ENCODE measurements at regions not wholly inside any gene's neighbourhood (a gene's known extent, or its start where the extent isn't known, plus 50 kb on each side); places are given as distances from the start of the nearest gene placed in this dataset.

DNA sequence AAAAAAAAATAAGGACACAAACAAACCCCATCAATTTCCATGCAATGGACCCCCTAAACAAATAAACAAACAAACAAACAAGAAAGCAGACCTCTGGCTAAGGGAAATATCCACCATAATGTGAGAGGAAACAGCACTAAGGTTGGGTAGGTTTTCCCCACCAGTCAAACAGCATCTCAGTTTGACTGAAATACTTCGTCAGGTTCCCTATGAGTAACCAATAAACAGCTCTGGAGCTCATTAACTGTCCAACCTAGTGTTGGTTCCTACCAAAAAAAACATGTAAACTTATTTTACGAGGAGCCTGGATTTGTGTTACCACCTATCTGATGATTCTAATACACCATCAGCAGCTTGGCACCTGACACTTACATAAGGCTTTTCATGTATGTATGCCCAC, 198.5 kb upstream of the TARS1 start (continued):
- no peak for TF ChIP-seq THAP8 (CRISPR knock-in tag; IDR thresholded peaks at IDR 0.05; ENCODE audit: borderline replicate concordance)

DNA sequence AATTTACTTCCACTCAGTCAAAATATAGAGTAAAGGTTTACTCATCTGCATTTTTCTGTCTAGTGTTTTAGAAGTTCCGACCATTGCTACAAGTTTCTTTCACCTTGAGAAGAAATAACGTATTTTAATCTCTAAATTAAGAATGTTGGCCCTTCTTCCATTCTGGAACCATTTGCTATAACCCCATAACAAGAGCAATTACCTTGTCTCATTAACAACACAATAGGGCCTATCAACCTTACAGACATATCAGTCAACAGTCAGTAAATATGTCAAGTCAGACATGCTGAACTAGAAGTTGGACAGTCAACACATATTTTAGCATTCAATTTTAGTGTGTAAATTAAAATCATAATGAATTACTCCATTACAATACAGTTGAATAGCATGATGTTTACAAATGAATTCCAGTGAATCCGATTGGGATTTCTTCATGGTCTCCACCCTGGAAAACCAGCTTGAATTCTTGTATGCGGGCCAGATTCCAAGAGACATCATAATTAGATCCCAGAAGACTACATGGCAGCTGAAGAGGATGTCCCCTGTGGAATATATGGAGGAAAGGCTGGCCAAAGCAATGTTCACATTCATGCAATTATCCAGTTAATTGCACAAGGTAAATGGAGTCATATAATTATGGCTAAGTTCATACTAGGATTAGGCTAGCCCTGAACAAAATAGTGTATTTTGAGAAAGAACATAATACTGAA, 196.2 kb upstream of the TARS1 start:
- no peaks in the 10 kb centered on the region for H3K27me3 ChIP-seq (ENCODE audit: control insufficient read depth in 1 of 2, insufficient read depth in 2 of 2, low read length in 2 of 2)
- H3K79me2 ChIP-seq (ENCODE audit: insufficient read depth, low read length), result no peaks in the 10 kb centered on the region
- H3K9me3 ChIP-seq (ENCODE audit: low read length), result no peaks in the 10 kb centered on the region
- H2AFZ ChIP-seq (ENCODE audit: low read length), result no peak overlapping the region
- H3K27ac ChIP-seq (ENCODE audit: extremely low read length, insufficient read depth, low read length), result no peak overlapping the region
- intact Hi-C loops (cut with micrococcal nuclease; ENCODE audit: unreplicated experiment) (no loop called here), in situ Hi-C loops (cut with HindIII; ENCODE audit: extremely low pct_ligation_motif_present, low pct_unique_long_range_greater_than_20kb) (no loop called here)
- no peaks in the 10 kb centered on the region for H3K4me1 ChIP-seq (ENCODE audit: insufficient read depth, low read length)
- no peaks in the 10 kb centered on the region for H3K36me3 ChIP-seq (replicated peaks in 1 of 2; ENCODE audit: control insufficient read depth in 1 of 2, insufficient read depth in 2 of 2, low read length in 2 of 2)
- CTCF ChIA-PET (ENCODE audit: low intra/inter-chr PET ratio, low total read pairs), result no interaction called here
- H3K4me3 ChIP-seq (replicated peaks in 1 of 3; ENCODE audit: insufficient read depth in 1 of 3, low read depth in 2 of 3, low read length in 3 of 3), result no peak overlapping the region
- TF ChIP-seq PRPF4 (IDR thresholded peaks at IDR 0.05; ENCODE audit: low read depth, low read length, poor library complexity, severe bottlenecking), result no peak
- TF ChIP-seq ZNF773 (CRISPR knock-in tag; IDR thresholded peaks at IDR 0.05; ENCODE audit: borderline replicate concordance), result no peak
- no peak for TF ChIP-seq FOXA3 (CRISPR knock-in tag; IDR thresholded peaks at IDR 0.05)
- TF ChIP-seq RBAK (CRISPR knock-in tag; IDR thresholded peaks at IDR 0.05), result no peak
- TF ChIP-seq ZNF430 (CRISPR knock-in tag; IDR thresholded peaks at IDR 0.05), result no peak
- TF ChIP-seq, protein P1, sequence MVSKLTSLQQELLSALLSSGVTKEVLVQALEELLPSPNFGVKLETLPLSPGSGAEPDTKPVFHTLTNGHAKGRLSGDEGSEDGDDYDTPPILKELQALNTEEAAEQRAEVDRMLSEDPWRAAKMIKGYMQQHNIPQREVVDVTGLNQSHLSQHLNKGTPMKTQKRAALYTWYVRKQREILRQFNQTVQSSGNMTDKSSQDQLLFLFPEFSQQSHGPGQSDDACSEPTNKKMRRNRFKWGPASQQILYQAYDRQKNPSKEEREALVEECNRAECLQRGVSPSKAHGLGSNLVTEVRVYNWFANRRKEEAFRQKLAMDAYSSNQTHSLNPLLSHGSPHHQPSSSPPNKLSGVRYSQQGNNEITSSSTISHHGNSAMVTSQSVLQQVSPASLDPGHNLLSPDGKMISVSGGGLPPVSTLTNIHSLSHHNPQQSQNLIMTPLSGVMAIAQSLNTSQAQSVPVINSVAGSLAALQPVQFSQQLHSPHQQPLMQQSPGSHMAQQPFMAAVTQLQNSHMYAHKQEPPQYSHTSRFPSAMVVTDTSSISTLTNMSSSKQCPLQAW (CRISPR knock-in tag; IDR thresholded peaks at IDR 0.05), result no peak
- H4K20me1 ChIP-seq (ENCODE audit: insufficient read depth, low read length), result no peaks in the 10 kb centered on the region
- POLR2A ChIA-PET, result no interaction called here
- no TSS peak for BruUV-seq (replicated peaks)
- H3K9ac ChIP-seq (ENCODE audit: insufficient read depth, low read depth, low read length), result no peak overlapping the region
- 17% methylated on average over 4 of the region's 4 CpGs for WGBS (ENCODE audit: low lambda C conversion rate)
- no peak overlapping the region for H3K4me2 ChIP-seq (ENCODE audit: low read depth, low read length)
- FAIRE-seq (no peak), DNase-seq (ENCODE audit: low spot score) (no peak), ATAC-seq (no peak)
